SK-MEL-5 (cell line): ENCODE measurements at regions not wholly inside any gene's neighbourhood (a gene's known extent, or its start where the extent isn't known, plus 50 kb on each side); places are given as distances from the start of the nearest gene placed in this dataset.

Experiments used
- DNase-seq: peaks from one replicate; pipeline ENCODE4 v3.0.0-alpha.2; 2016; ENCODE audit warnings: low read depth, low spot score
- in situ Hi-C: cut with HindIII; loops from 2 replicates; pipeline ENCODE4 v1.10.0; 2016; ENCODE audit warnings: low sequenced_read_pairs, high pct_unique_total_duplicates, low pct_unique_long_range_greater_than_20kb

GRCh38 chr3:18149935-18150334 lies 275.2 kb downstream of the SATB1 start:
- no peak for DNase-seq
- in situ Hi-C loops, result no loop called here

- in situ Hi-C loops, result no loop called here
- no peak for DNase-seq
Measured at GRCh38 chr3:18149386-18149785, 275.8 kb downstream of the SATB1 start.

DNA sequence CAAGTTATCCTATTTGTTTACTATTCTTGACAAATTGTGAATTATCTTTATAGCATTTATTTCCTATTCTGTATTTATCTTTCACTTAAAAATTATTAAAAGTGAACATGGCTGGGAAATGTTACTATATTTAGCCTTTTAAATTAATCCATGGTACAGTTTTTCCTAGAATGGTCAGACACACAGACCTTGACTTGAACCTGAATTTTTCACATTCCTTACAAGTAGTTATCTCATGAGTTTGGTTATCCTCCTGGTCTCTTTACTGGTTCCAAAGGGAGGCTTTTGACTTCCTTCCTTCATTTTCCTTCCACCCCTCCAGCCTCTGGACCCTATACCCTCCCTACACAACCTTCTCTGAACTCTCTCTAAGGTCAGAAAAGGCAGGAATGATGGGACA lies 280.6 kb downstream of the SATB1 start:
- in situ Hi-C loops, result no loop called here
- no peak for DNase-seq

DNA sequence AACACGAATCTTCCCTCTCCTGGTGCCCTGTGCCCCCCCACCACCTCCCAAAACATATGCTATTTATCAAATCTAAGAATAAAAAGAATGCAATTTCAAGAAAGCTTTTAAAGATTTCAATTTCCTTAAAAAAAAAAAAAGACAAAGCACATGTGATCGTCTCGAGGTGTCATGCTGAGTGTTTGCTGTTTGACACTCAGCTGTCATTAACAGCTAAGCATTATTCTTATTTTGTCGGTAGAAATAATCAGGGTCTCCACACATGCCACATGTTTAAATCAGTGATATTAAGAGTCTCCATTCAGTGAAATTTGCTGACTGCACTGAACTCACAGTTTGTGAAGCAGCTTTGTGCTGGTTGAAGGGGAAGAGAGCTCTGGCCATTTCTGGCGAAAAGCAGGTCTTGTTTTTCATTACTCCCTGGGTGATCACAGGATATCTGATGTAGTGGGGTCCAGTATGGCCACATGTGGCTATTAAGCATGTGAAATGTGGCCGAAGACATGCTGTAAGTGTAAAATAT lies 281.8 kb downstream of the SATB1 start:
- DNase-seq, result no peak
- in situ Hi-C loops, result no loop called here

DNA sequence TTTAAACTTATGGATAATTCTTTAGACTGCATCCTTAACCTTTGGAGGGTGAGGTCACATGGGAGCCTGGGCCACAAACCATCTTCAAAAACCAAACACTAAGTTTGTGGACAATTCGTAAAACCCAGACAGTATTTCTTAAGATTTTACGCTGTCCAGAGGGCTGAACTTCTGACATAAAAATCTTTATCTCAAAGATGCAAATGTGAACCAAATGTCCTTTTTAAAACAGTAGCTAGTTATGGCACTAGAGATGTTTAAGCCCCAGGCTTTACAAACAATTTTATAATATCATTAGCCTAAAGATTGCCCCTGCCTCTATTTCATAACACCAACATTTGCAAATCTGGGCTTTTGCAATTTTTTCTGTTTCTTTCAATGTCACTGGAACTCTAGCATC lies 287.2 kb downstream of the SATB1 start:
- no peak for DNase-seq
- in situ Hi-C loops, result no loop called here

GRCh38 chr3:18135060-18135814 lies 289.9 kb downstream of the SATB1 start:
- no peak for DNase-seq
- in situ Hi-C loops, result no loop called here

GRCh38 chr3:18134386-18135059 lies 290.6 kb downstream of the SATB1 start:
- DNase-seq, result no peak
- in situ Hi-C loops, result no loop called here

DNA sequence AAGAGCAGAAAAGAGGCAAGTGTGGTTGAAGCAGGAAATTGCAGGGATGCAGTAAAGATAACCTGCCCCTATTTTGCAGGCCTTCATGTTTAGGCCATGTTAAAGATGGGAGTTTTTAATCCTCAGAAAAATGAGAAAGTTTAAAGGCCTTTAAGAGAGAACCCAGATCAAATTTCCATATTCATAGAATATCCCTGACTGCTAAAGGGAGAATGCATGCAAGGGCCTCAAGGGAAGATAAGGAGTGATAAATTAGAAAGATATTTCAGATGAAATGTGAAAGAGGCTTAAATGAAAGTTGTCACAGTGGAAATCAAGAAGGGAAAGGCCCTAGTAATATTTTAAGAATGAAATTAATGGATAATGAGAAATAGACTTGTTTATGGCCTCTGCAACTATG lies 292.1 kb downstream of the SATB1 start:
- in situ Hi-C loops, result no loop called here
- DNase-seq, result no peak

- no peak for DNase-seq
- in situ Hi-C loops, result no loop called here
Measured at GRCh38 chr3:18127859-18128681, 297.1 kb downstream of the SATB1 start.

DNA sequence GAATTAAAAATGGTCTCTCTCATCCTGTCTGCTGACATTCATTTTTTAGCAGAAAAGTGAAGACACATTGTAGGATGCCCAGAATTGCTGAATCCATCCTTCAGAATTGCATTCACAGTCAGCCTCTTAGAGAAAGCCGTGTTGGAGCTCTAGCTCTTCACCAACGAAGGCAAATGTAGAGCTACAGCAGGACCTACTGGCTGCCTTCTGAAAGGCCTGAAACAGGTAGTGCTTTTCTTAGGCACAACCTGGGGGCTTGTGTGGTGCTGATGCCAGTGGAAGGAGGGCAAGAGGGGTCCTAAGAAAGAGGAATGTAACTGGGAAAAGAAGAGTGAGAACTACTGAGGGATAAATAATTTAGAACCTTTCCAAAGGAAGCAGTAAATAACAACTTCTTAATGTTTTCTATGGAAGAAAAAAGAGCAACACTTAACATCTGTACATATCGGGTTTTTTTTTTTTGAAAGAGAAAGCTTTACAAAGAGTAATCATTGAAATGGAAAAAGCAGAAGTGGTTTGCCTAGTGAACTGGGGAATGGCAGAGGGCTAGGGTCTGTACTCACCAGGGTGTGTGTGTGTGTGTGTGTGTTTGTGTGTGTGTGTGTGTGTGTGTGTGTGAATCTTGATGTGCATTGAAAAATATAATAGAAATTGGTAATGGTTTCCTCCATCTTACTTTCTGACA lies 297.8 kb downstream of the SATB1 start:
- in situ Hi-C loops, result no loop called here

DNA sequence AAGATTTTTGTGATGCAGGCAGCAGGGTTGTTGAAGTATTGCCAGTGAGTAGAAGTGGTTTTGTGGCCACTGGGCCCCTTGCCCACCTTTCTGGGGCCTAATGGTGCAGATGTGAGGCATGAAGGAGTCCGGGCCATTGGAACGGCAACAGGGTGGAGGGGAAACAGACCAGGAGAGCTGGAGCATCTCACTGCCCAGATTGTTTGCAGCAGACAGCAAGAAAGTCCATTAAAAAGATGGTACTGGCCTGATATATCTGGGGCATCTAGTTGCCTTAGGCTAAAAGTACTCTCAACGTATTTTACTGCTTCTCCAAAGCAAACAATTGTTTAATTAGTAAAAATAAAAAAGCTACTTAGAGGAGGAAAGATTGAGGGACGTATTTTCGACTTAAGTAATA lies 298.4 kb downstream of the SATB1 start:
- in situ Hi-C loops, result no loop called here
- DNase-seq, result no peak

More for the DNA sequence above, 297.8 kb downstream of the SATB1 start:
- no peak for DNase-seq

DNA sequence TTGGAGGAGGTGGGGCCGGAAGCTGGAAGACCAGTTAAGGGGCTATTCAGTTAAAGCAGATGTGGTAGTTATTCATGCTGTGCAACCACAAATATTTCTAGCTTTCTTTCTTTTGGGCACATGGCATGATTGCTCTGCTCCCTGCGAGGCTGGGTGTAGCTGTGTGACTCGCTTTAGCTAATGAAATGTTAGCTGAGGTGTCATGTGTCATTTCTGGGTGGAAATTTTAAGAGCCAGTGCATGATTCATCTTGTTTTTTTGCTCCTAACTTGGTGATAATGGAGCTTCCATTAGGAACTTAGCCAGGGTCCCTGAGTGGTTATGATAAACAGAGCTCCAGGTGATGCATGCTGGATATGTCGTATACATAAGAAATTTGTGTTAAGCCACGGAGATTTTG lies 300.6 kb downstream of the SATB1 start:
- no peak for DNase-seq
- in situ Hi-C loops, result no loop called here

- in situ Hi-C loops, result no loop called here
- DNase-seq, result no peak
Measured at GRCh38 chr3:18122264-18122663, 302.9 kb downstream of the SATB1 start.

DNA sequence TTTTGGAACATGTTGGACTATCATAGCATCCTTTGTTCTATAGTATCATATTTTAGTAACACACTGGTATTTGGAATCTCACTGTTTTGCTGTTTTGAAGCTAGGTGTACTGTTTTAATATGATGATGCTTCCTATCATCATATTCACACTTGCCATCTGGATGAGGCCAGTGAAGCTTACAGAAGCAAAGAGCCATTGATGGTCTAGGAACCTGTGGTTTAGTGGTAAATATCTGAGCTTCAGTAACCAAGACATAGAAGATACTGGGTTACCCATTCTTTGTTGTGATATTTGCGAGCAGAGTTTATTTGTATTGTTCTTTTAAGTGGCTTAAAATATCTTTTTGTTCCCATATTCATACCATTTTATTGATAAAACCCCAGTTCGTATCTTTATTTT lies 304.1 kb downstream of the SATB1 start:
- DNase-seq, result no peak
- in situ Hi-C loops, result no loop called here

DNA sequence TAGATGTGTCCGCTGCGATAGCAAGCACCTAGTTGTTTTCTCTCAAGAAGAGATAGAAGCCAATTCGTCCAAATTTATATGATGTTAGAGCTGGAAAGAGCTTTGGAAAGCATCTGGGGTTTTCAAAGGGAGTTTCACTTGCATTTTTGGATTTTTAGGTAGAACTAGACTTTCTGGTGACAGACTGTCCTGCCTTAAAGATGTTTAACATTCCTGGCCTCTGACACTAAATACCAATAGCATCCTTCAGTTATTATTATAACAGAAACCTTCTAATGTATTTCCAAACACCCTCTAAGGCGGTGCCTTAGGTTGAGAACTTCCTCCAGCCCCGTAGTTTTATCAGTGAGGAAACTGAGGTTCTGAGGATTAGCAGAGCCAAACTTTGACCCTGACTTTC lies 305.3 kb downstream of the SATB1 start:
- DNase-seq, result no peak

GRCh38 chr3:18114894-18115293 lies 310.2 kb downstream of the SATB1 start:
- in situ Hi-C loops, result no loop called here

More for the DNA sequence above, 305.3 kb downstream of the SATB1 start:
- in situ Hi-C loops, result no loop called here

DNA sequence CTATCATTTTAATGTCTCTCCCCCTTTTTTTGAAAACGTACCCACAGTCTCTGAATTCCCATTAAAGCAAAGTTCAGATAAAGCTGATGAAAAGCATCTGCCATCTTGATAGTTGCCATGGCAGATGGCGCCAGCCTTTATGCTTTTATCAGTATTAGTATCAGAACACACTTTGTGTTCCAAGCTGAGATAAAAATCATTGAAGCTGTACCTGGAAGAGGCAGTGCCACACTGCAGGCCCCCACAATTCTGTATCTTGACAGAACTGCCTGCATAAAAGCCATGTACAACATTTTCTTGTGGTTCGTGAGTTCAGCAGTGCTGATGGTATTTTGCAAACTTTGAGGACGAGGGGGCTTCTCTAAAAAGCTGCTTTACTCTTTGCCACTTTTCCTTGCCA lies 311.7 kb downstream of the SATB1 start:
- in situ Hi-C loops, result no loop called here
- no peak for DNase-seq

More at GRCh38 chr3:18114894-18115293, 310.2 kb downstream of the SATB1 start:
- DNase-seq, result no peak
